IPS-NIHi7 (cell line): ENCODE measurements at regions not wholly inside any gene's neighbourhood (a gene's known extent, or its start where the extent isn't known, plus 50 kb on each side); places are given as distances from the start of the nearest gene placed in this dataset.
A peak's percentile ranks its signal among the peaks of the same experiment; 100 is the strongest.

ENCODE experiments used
- DNase-seq: peaks from one replicate; pipeline ENCODE4 v3.0.0; 2012; ENCODE audit warnings: mixed read lengths; ENCODE audit errors: extremely low spot score

- peak; percentile 49 for DNase-seq
These were observed 291.9 kb upstream of the PRDM1 start for GRCh38 chr6:105794239-105794638.

GRCh38 chr6:105793130-105793529 lies 293.0 kb upstream of the PRDM1 start:
- no peak for DNase-seq

- no peak for DNase-seq
These were observed 294.4 kb upstream of the PRDM1 start for GRCh38 chr6:105791583-105792318.

- DNase-seq, result no peak
These were observed 295.0 kb upstream of the PRDM1 start for GRCh38 chr6:105791179-105791578.

- no peak for DNase-seq
These were observed 295.5 kb upstream of the PRDM1 start for GRCh38 chr6:105790635-105791034.

GRCh38 chr6:105789935-105790334 lies 296.2 kb upstream of the PRDM1 start:
- DNase-seq, result no peak

- DNase-seq, result no peak
These were observed 298.4 kb upstream of the PRDM1 start for GRCh38 chr6:105787747-105788146.

- no peak for DNase-seq
These were observed 299.1 kb upstream of the PRDM1 start for GRCh38 chr6:105786890-105787655.

GRCh38 chr6:105786449-105786848 lies 299.7 kb upstream of the PRDM1 start:
- DNase-seq, result no peak

- DNase-seq, result no peak
These were observed 300.9 kb upstream of the PRDM1 start for GRCh38 chr6:105785066-105785811.

GRCh38 chr6:105784179-105784578 lies 302.0 kb upstream of the PRDM1 start:
- no peak for DNase-seq

GRCh38 chr6:105783333-105783935 lies 302.7 kb upstream of the PRDM1 start:
- DNase-seq, result no peak

GRCh38 chr6:105781915-105782314 lies 304.2 kb upstream of the PRDM1 start:
- DNase-seq, result no peak

- peak; percentile 23 for DNase-seq
These were observed 304.9 kb upstream of the PRDM1 start for GRCh38 chr6:105781248-105781647.

GRCh38 chr6:105780146-105780860 lies 305.8 kb upstream of the PRDM1 start:
- no peak for DNase-seq

GRCh38 chr6:105779110-105779509 lies 307.0 kb upstream of the PRDM1 start:
- DNase-seq, result no peak

GRCh38 chr6:105775095-105775494 lies 311.0 kb upstream of the PRDM1 start:
- no peak for DNase-seq

GRCh38 chr6:105774247-105774646 lies 311.9 kb upstream of the PRDM1 start:
- DNase-seq, result no peak

GRCh38 chr6:105771313-105771970 lies 314.7 kb upstream of the PRDM1 start:
- DNase-seq, result no peak

GRCh38 chr6:105769987-105770386 lies 316.1 kb upstream of the PRDM1 start:
- no peak for DNase-seq

- DNase-seq, result no peak
These were observed 316.9 kb upstream of the PRDM1 start for GRCh38 chr6:105769197-105769596.
